H9 (cell line): ENCODE measurements at regions not wholly inside any gene's neighbourhood (a gene's known extent, or its start where the extent isn't known, plus 50 kb on each side); places are given as distances from the start of the nearest gene placed in this dataset.

Source experiments
- DNase-seq: peaks from one replicate; pipeline ENCODE4 v3.0.0-alpha.2; 2017
- H2AFZ ChIP-seq: one replicate; pipeline ENCODE4 v1.6.1; 2013; ENCODE audit warnings: mild to moderate bottlenecking, low read length, control low read depth, moderate library complexity
- H2AK5ac ChIP-seq: 2 replicates; pipeline ENCODE4 v1.6.1; 2013; ENCODE audit warnings: low read length, control low read depth, mixed read lengths; ENCODE audit not compliant: insufficient read length
- H2BK120ac ChIP-seq: one replicate; pipeline ENCODE4 v1.6.1; 2013; ENCODE audit warnings: low read depth, mild to moderate bottlenecking, low read length, control low read depth, inconsistent platforms; ENCODE audit not compliant: poor library complexity, severe bottlenecking
- H2BK12ac ChIP-seq: 2 replicates; pipeline ENCODE4 v1.6.1; 2013; ENCODE audit warnings: low read length, control low read depth, mixed read lengths, low read depth; ENCODE audit not compliant: insufficient read length
- H2BK15ac ChIP-seq: 2 replicates; pipeline ENCODE4 v1.6.1; 2013; ENCODE audit warnings: low read depth, low read length, control low read depth
- H2BK20ac ChIP-seq: one replicate; pipeline ENCODE4 v1.6.1; 2013; ENCODE audit warnings: low read depth, mild to moderate bottlenecking, low read length, control low read depth, inconsistent platforms; ENCODE audit not compliant: poor library complexity, severe bottlenecking
- H2BK5ac ChIP-seq: 2 replicates; pipeline ENCODE4 v1.6.1; 2013; ENCODE audit warnings: low read length, control low read depth, mixed read lengths; ENCODE audit not compliant: insufficient read length
- H3K14ac ChIP-seq: 2 replicates; pipeline ENCODE4 v1.6.1; 2013; ENCODE audit warnings: low read length, control low read depth; ENCODE audit not compliant: insufficient read depth
- H3K18ac ChIP-seq: 2 replicates; pipeline ENCODE4 v1.6.1; 2013; ENCODE audit warnings: low read depth, mild to moderate bottlenecking, mixed read lengths, low read length, control low read depth; ENCODE audit not compliant: insufficient read length
- H3K23ac ChIP-seq: 2 replicates; pipeline ENCODE4 v1.6.1; 2013; ENCODE audit warnings: low read length, control low read depth, mixed read lengths, low read depth; ENCODE audit not compliant: insufficient read length
- H3K23me2 ChIP-seq: 2 replicates; pipeline ENCODE4 v1.6.1; 2013; ENCODE audit warnings: low read depth, mild to moderate bottlenecking, mixed read lengths, low read length, control low read depth; ENCODE audit not compliant: insufficient read length, poor library complexity, severe bottlenecking
- H3K27ac ChIP-seq: 2 replicates; pipeline ENCODE4 v1.5.1; 2013; ENCODE audit warnings: low read length, control low read depth, mixed read lengths, low read depth; ENCODE audit not compliant: insufficient read length
- H3K27me3 ChIP-seq: 2 replicates; pipeline ENCODE4 v1.6.1; 2013; ENCODE audit warnings: low read length, control low read depth, inconsistent platforms; ENCODE audit not compliant: insufficient read depth
- H3K4ac ChIP-seq: 2 replicates; pipeline ENCODE4 v1.6.1; 2013; ENCODE audit warnings: low read depth, mild to moderate bottlenecking, control low read depth, inconsistent platforms, low read length, moderate library complexity
- H3K4me1 ChIP-seq: 2 replicates; pipeline ENCODE4 v1.6.1; 2013; ENCODE audit warnings: low read length, control low read depth, inconsistent platforms; ENCODE audit not compliant: insufficient read depth
- H3K4me2 ChIP-seq: 2 replicates; pipeline ENCODE4 v1.6.1; 2013; ENCODE audit warnings: low read length, control low read depth, mixed read lengths; ENCODE audit not compliant: insufficient read length, insufficient read depth
- H3K56ac ChIP-seq: 2 replicates; pipeline ENCODE4 v1.6.1; 2013; ENCODE audit warnings: low read depth, mild to moderate bottlenecking, mixed read lengths, low read length, control low read depth; ENCODE audit not compliant: insufficient read length
- H3K79me1 ChIP-seq: 2 replicates; pipeline ENCODE4 v1.6.1; 2013; ENCODE audit warnings: low read depth, mild to moderate bottlenecking, moderate library complexity, low read length, control low read depth, inconsistent platforms; ENCODE audit not compliant: insufficient read depth, poor library complexity, severe bottlenecking
- H3K79me2 ChIP-seq: 2 replicates; pipeline ENCODE4 v1.6.1; 2013; ENCODE audit warnings: low read length, control low read depth, inconsistent platforms; ENCODE audit not compliant: insufficient read depth
- H3K9ac ChIP-seq: 2 replicates; pipeline ENCODE4 v1.6.1; 2013; ENCODE audit warnings: low read length, control low read depth, mixed read lengths; ENCODE audit not compliant: insufficient read length; ENCODE audit errors: extremely low read depth
- H3K9me3 ChIP-seq: one replicate; pipeline ENCODE4 v1.6.1; 2013; ENCODE audit warnings: low read depth, low read length, inconsistent platforms; ENCODE audit not compliant: control insufficient read depth
- H3T11ph ChIP-seq: one replicate; pipeline ENCODE4 v1.6.1; 2013; ENCODE audit warnings: mild to moderate bottlenecking, low read length, control low read depth, inconsistent platforms
- H4K20me1 ChIP-seq: one replicate; pipeline ENCODE4 v1.6.1; 2013; ENCODE audit not compliant: control insufficient read depth, insufficient read length, insufficient read depth
- H4K5ac ChIP-seq: 2 replicates; pipeline ENCODE4 v1.6.1; 2013; ENCODE audit warnings: low read depth, mild to moderate bottlenecking, mixed read lengths, low read length, control low read depth; ENCODE audit not compliant: insufficient read length
- H4K8ac ChIP-seq: replicated peaks from 2 replicates; pipeline ENCODE4 v1.6.1; 2013; ENCODE audit warnings: low read length, control low read depth, mixed read lengths, low read depth; ENCODE audit not compliant: insufficient read length
- H4K91ac ChIP-seq: 2 replicates; pipeline ENCODE4 v1.6.1; 2013; ENCODE audit warnings: low read depth, mild to moderate bottlenecking, moderate library complexity, mixed read lengths, low read length, control low read depth; ENCODE audit not compliant: insufficient read length
- H3K27ac Mint-ChIP-seq, 3 experiments: 2 replicates in 2 of 3; 3 replicates in 1 of 3; pipeline ENCODE4 v1.8.0; 2020 to 2021; ENCODE audit warnings: mixed read lengths in 3 of 3, mild to moderate bottlenecking in 1 of 3, moderate library complexity in 1 of 3
- H3K27me3 Mint-ChIP-seq: 2 replicates; pipeline ENCODE4 v1.8.0; 2021; ENCODE audit warnings: low read depth, mild to moderate bottlenecking, moderate library complexity, mixed read lengths
- H3K36me3 Mint-ChIP-seq, 3 experiments: 2 replicates in 2 of 3; 3 replicates in 1 of 3; pipeline ENCODE4 v1.8.0; 2020 to 2021; ENCODE audit warnings: low read depth in 3 of 3, mixed read lengths in 3 of 3; ENCODE audit not compliant: insufficient read depth in 1 of 3
- H3K4me1 Mint-ChIP-seq, 2 experiments: 2 replicates each; pipeline ENCODE4 v1.8.0; 2020; ENCODE audit warnings: mixed read lengths in 2 of 2
- H3K4me3 Mint-ChIP-seq, 2 experiments: 2 replicates in 1 of 2; 3 replicates in 1 of 2; pipeline ENCODE4 v1.8.0; 2020 to 2021; ENCODE audit warnings: mild to moderate bottlenecking in 2 of 2, mixed read lengths in 2 of 2, moderate library complexity in 1 of 2
- H3K9me3 Mint-ChIP-seq, 2 experiments: 2 replicates in 1 of 2; 3 replicates in 1 of 2; pipeline ENCODE4 v1.8.0; 2020; ENCODE audit warnings: mild to moderate bottlenecking in 2 of 2, mixed read lengths in 2 of 2, moderate library complexity in 1 of 2
- WGBS: extraction: QIAGEN DNeasy Blood & Tissue Kit; methylation state at CpG from one replicate; pipeline ENCODE4 v1.1.7; 2013; ENCODE audit warnings: missing lambda C conversion rate, low lambda C conversion rate, mixed read lengths; ENCODE audit not compliant: insufficient read length; ENCODE audit errors: extremely low coverage; 5-methylcytosine and 5-hydroxymethylcytosine counted together
- TF ChIP-seq, protein P1 (sequence below): fragments of 200-600 bp; sonication (generic); conservative IDR thresholded peaks from 3 replicates; pipeline ENCODE4 v1.8.0; 2021; ENCODE audit warnings: antibody characterized with exemption, mild to moderate bottlenecking

DNA sequence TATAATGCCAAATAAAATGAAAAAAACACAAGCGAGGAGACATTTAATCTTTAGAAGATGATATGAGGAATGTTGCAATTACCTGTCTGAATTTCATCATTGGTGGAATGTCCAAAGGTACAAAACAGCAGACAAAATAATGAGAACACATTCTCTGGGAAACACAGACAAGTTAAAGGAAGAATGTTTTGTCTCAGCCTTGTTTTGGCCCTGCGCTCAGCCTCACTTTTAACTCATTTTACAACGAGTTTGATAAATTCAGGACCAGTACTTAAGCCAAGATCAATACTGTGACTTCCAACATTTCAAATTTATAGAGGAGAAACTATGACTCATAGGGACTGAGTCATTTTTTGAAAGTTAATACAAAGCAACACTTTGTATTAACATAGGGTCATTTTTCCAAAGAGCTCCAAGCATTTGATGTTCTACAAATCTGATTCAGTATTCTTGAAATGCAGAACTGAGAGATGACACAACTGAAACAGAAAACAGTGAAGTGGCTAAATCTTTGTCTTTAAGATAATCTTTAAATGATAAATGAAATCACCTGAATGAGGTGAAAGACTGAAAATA is 833.2 kb upstream of the CHAC2 start:
- H3K23me2 ChIP-seq, result no peaks in the 10 kb centered on the region
- no peaks in the 10 kb centered on the region for H4K20me1 ChIP-seq
- H3K9ac ChIP-seq, result no peak overlapping the region
- TF ChIP-seq, protein P1, sequence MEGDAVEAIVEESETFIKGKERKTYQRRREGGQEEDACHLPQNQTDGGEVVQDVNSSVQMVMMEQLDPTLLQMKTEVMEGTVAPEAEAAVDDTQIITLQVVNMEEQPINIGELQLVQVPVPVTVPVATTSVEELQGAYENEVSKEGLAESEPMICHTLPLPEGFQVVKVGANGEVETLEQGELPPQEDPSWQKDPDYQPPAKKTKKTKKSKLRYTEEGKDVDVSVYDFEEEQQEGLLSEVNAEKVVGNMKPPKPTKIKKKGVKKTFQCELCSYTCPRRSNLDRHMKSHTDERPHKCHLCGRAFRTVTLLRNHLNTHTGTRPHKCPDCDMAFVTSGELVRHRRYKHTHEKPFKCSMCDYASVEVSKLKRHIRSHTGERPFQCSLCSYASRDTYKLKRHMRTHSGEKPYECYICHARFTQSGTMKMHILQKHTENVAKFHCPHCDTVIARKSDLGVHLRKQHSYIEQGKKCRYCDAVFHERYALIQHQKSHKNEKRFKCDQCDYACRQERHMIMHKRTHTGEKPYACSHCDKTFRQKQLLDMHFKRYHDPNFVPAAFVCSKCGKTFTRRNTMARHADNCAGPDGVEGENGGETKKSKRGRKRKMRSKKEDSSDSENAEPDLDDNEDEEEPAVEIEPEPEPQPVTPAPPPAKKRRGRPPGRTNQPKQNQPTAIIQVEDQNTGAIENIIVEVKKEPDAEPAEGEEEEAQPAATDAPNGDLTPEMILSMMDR, result no peak
- H3K27ac Mint-ChIP-seq, result peak overlapping the region in 1 of 3 experiments; percentile 71; a peak in 1 of 7 replicates
- no peak overlapping the region for H3K4ac ChIP-seq
- H3T11ph ChIP-seq, result no peak overlapping the region
- H3K4me2 ChIP-seq, result no peak overlapping the region
- H3K79me1 ChIP-seq, result no peaks in the 10 kb centered on the region
- no peak overlapping the region for H2AFZ ChIP-seq
- H3K23ac ChIP-seq, result no peak overlapping the region
- no peak overlapping the region for H2BK20ac ChIP-seq
- no peak overlapping the region for H3K18ac ChIP-seq
- H4K8ac ChIP-seq, result no peak overlapping the region
- H2BK15ac ChIP-seq, result no peak overlapping the region
- peaks cover 14 to 16% of the 10 kb centered on the region in 2 experiments for H3K9me3 Mint-ChIP-seq
- H4K5ac ChIP-seq, result no peak overlapping the region
- no peaks in the 10 kb centered on the region for H3K79me2 ChIP-seq
- no peak overlapping the region for H3K4me3 Mint-ChIP-seq
- peaks cover 2% of the 10 kb centered on the region for H3K9me3 ChIP-seq
- no peak overlapping the region for H3K14ac ChIP-seq
- H3K4me1 Mint-ChIP-seq, result peaks cover 0 to 5% of the 10 kb centered on the region in 2 experiments; a peak in 2 of 4 replicates
- H3K27ac ChIP-seq, result no peak overlapping the region
- WGBS, result no CpG with 5 or more reads among the region's 3 CpGs
- no peak for DNase-seq
- peaks cover 10 to 16% (median 14%) of the 10 kb centered on the region in 3 experiments for H3K36me3 Mint-ChIP-seq
- H3K56ac ChIP-seq, result no peak overlapping the region
- H2BK12ac ChIP-seq, result no peak overlapping the region
- H2BK5ac ChIP-seq, result no peak overlapping the region
- H3K27me3 Mint-ChIP-seq, result no peaks in the 10 kb centered on the region
- no peak overlapping the region for H2BK120ac ChIP-seq
- no peak overlapping the region for H4K91ac ChIP-seq
- H3K4me1 ChIP-seq, result no peaks in the 10 kb centered on the region
- H2AK5ac ChIP-seq, result no peak overlapping the region
- no peaks in the 10 kb centered on the region for H3K27me3 ChIP-seq
